Astrocyte (in vitro differentiated cells and primary cell): ENCODE measurements at regions not wholly inside any gene's neighbourhood (a gene's known extent, or its start where the extent isn't known, plus 50 kb on each side); places are given as distances from the start of the nearest gene placed in this dataset.

ENCODE experiments used
- DNase-seq: peaks from one replicate; pipeline ENCODE4 v3.0.0-alpha.2; 2010; ENCODE audit warnings: low read depth
- FAIRE-seq: peaks from 2 replicates; lab custom pipeline; 2011; peaks lifted over from hg19 to GRCh38; lab: Jason Lieb, UNC
- H2AFZ ChIP-seq: 2 replicates; pipeline ENCODE4 v1.6.0; 2012; ENCODE audit warnings: low read depth, low read length, inconsistent platforms
- H3K27ac ChIP-seq: 2 replicates; pipeline ENCODE4 v1.5.1; 2011; ENCODE audit warnings: low read depth, low read length, inconsistent platforms
- H3K27me3 ChIP-seq: 2 replicates; pipeline ENCODE4 v1.6.0; 2011; ENCODE audit warnings: low read length, inconsistent platforms; ENCODE audit not compliant: insufficient read depth
- H3K36me3 ChIP-seq: 2 replicates; pipeline ENCODE4 v1.5.1; 2011; ENCODE audit warnings: low read length, inconsistent platforms; ENCODE audit not compliant: insufficient read depth
- H3K4me1 ChIP-seq: 2 replicates; pipeline ENCODE4 v1.5.1; 2011; ENCODE audit warnings: low read length, inconsistent platforms; ENCODE audit not compliant: insufficient read depth
- H3K4me2 ChIP-seq: 2 replicates; pipeline ENCODE4 v1.6.0; 2012; ENCODE audit warnings: low read length, inconsistent platforms
- H3K4me3 ChIP-seq: 2 replicates; pipeline ENCODE4 v1.5.1; 2011; ENCODE audit warnings: low read depth, mild to moderate bottlenecking, low read length, inconsistent platforms; ENCODE audit not compliant: insufficient read depth
- H3K79me2 ChIP-seq: 2 replicates; pipeline ENCODE4 v1.6.0; 2012; ENCODE audit warnings: mild to moderate bottlenecking, low read length, inconsistent platforms; ENCODE audit not compliant: insufficient read depth
- H3K9ac ChIP-seq: 2 replicates; pipeline ENCODE4 v1.6.0; 2012; ENCODE audit warnings: mild to moderate bottlenecking, low read length, inconsistent platforms
- H3K9me3 ChIP-seq: 2 replicates; pipeline ENCODE4 v1.5.1; 2012; ENCODE audit warnings: low read depth, mild to moderate bottlenecking, low read length, inconsistent platforms; ENCODE audit not compliant: insufficient read depth
- H4K20me1 ChIP-seq: 2 replicates; pipeline ENCODE4 v1.6.0; 2012; ENCODE audit warnings: low read length, inconsistent platforms; ENCODE audit not compliant: insufficient read depth
- H3K27ac Mint-ChIP-seq: one replicate; pipeline ENCODE4 v1.8.0; 2021; ENCODE audit warnings: mild to moderate bottlenecking, mixed read lengths; ENCODE audit not compliant: unreplicated experiment
- H3K27me3 Mint-ChIP-seq: one replicate; pipeline ENCODE4 v1.8.0; 2021; ENCODE audit warnings: low read depth, mixed read lengths; ENCODE audit not compliant: unreplicated experiment
- H3K36me3 Mint-ChIP-seq: one replicate; pipeline ENCODE4 v1.8.0; 2021; ENCODE audit warnings: low read depth, mixed read lengths; ENCODE audit not compliant: unreplicated experiment
- H3K4me1 Mint-ChIP-seq: one replicate; pipeline ENCODE4 v1.8.0; 2021; ENCODE audit warnings: low read depth, mixed read lengths; ENCODE audit not compliant: unreplicated experiment
- H3K4me3 Mint-ChIP-seq: one replicate; pipeline ENCODE4 v1.8.0; 2021; ENCODE audit warnings: mild to moderate bottlenecking, moderate library complexity, mixed read lengths; ENCODE audit not compliant: unreplicated experiment
- H3K9me3 Mint-ChIP-seq: one replicate; pipeline ENCODE4 v1.8.0; 2021; ENCODE audit warnings: mild to moderate bottlenecking, mixed read lengths; ENCODE audit not compliant: unreplicated experiment
- CTCF ChIP-seq: IDR thresholded peaks from 2 replicates; pipeline ENCODE4 v1.5.1; 2011; ENCODE audit warnings: low read depth, mild to moderate bottlenecking, inconsistent platforms, low read length, moderate library complexity; ENCODE audit not compliant: insufficient read depth
- EZH2 ChIP-seq: IDR thresholded peaks from 2 replicates; pipeline ENCODE4 v1.6.1; 2012; ENCODE audit warnings: mild to moderate bottlenecking, low read length, inconsistent platforms; ENCODE audit not compliant: insufficient read depth

GRCh38 chr3:82354228-82354627 lies 592.8 kb upstream of the GBE1 start:
- no peak for TF ChIP-seq CTCF
- no peak for TF ChIP-seq EZH2
- no peaks in the 10 kb centered on the region for H3K27me3 ChIP-seq

GRCh38 chr3:82353306-82354171 lies 592.1 kb upstream of the GBE1 start:
- H3K36me3 ChIP-seq: no peaks in the 10 kb centered on the region
- H3K4me2 ChIP-seq: no peak overlapping the region
- H3K9me3 ChIP-seq: no peaks in the 10 kb centered on the region
- Mint-ChIP-seq H3K4me1 (no peaks in the 10 kb centered on the region), H3K9me3 (no peaks in the 10 kb centered on the region), H3K27ac (no peak overlapping the region), H3K4me3 (no peak overlapping the region), H3K36me3 (no peaks in the 10 kb centered on the region), H3K27me3 (no peaks in the 10 kb centered on the region)
- DNase-seq (no peak), FAIRE-seq (no peak)
- no peak overlapping the region for H2AFZ ChIP-seq
- no peaks in the 10 kb centered on the region for H3K79me2 ChIP-seq
- H3K9ac ChIP-seq: no peak overlapping the region
- H3K4me1 ChIP-seq: no peaks in the 10 kb centered on the region
- no peaks in the 10 kb centered on the region for H3K27me3 ChIP-seq
- no peak overlapping the region for H3K4me3 ChIP-seq
- no peak overlapping the region for H3K27ac ChIP-seq
- H4K20me1 ChIP-seq: no peaks in the 10 kb centered on the region
- TF ChIP-seq CTCF: no peak
- no peak for TF ChIP-seq EZH2

More at GRCh38 chr3:82354228-82354627, 592.8 kb upstream of the GBE1 start:
- Mint-ChIP-seq H3K27ac (no peak overlapping the region), H3K9me3 (no peaks in the 10 kb centered on the region), H3K36me3 (no peaks in the 10 kb centered on the region), H3K4me1 (no peaks in the 10 kb centered on the region), H3K4me3 (no peak overlapping the region), H3K27me3 (no peaks in the 10 kb centered on the region)
- H3K4me3 ChIP-seq: no peak overlapping the region
- no peak overlapping the region for H3K4me2 ChIP-seq
- H3K27ac ChIP-seq: no peak overlapping the region
- H3K36me3 ChIP-seq: no peaks in the 10 kb centered on the region
- no peak overlapping the region for H3K9ac ChIP-seq
- H3K9me3 ChIP-seq: no peaks in the 10 kb centered on the region
- no peaks in the 10 kb centered on the region for H4K20me1 ChIP-seq
- H2AFZ ChIP-seq: no peak overlapping the region
- no peaks in the 10 kb centered on the region for H3K79me2 ChIP-seq
- H3K4me1 ChIP-seq: no peaks in the 10 kb centered on the region
- FAIRE-seq (no peak), DNase-seq (no peak)

- H3K9me3 Mint-ChIP-seq: no peaks in the 10 kb centered on the region
- DNase-seq: no peak
- no peak overlapping the region for H3K4me3 Mint-ChIP-seq
- Histone ChIP-seq H3K27ac (no peak overlapping the region), H3K27me3 (no peaks in the 10 kb centered on the region), H3K4me3 (no peak overlapping the region), H3K9ac (no peak overlapping the region), H3K79me2 (no peaks in the 10 kb centered on the region), H3K4me2 (no peak overlapping the region), H3K4me1 (no peaks in the 10 kb centered on the region), H4K20me1 (no peaks in the 10 kb centered on the region), H3K36me3 (no peaks in the 10 kb centered on the region), H3K9me3 (no peaks in the 10 kb centered on the region), H2AFZ (no peak overlapping the region)
- H3K4me1 Mint-ChIP-seq: no peaks in the 10 kb centered on the region
- no peak for TF ChIP-seq CTCF
- TF ChIP-seq EZH2: no peak
- FAIRE-seq: no peak
- H3K27me3 Mint-ChIP-seq: no peaks in the 10 kb centered on the region
- H3K27ac Mint-ChIP-seq: no peak overlapping the region
- H3K36me3 Mint-ChIP-seq: no peaks in the 10 kb centered on the region
These were observed 586.1 kb upstream of the GBE1 start for GRCh38 chr3:82347585-82347984.
